CD14-positive monocyte (primary cell): ENCODE measurements at regions not wholly inside any gene's neighbourhood (a gene's known extent, or its start where the extent isn't known, plus 50 kb on each side); places are given as distances from the start of the nearest gene placed in this dataset.
"Not testable (repeated sequence)": the region's sequence is repeated elsewhere in the genome, so short reads cannot be mapped to it uniquely, and the experiment has no call there.

Experiments used
- DNase-seq, 3 donors: peaks; one replicate each; pipeline ENCODE4 v3.0.0-alpha.2; 2011 to 2022
- H2AFZ ChIP-seq: 2 replicates; pipeline ENCODE4 v1.6.0; 2012; ENCODE audit warnings: mild to moderate bottlenecking, low read depth, low read length, inconsistent platforms; ENCODE audit not compliant: insufficient read depth, poor library complexity, severe bottlenecking
- H3K27ac ChIP-seq, 2 donors: 1 replicate in 1 of 2; 2 replicates in 1 of 2; pipeline ENCODE4 v1.5.1; 2012 to 2013; ENCODE audit warnings: low read length in 2 of 2, control low read depth in 1 of 2, inconsistent platforms in 1 of 2, low read depth in 1 of 2, mild to moderate bottlenecking in 1 of 2
- H3K27me3 ChIP-seq, 2 donors: one replicate each; pipeline versions ENCODE4 v1.6.0 to v1.6.1; 2011 to 2013; ENCODE audit warnings: low read length in 2 of 2; ENCODE audit not compliant: control insufficient read depth in 2 of 2, insufficient read depth in 2 of 2
- H3K36me3 ChIP-seq, 2 donors: replicated peaks in 1 of 2; 1 replicate in 1 of 2; 2 replicates in 1 of 2; pipeline versions ENCODE4 v1.5.1 to v1.6.1; 2012 to 2013; ENCODE audit warnings: low read length in 2 of 2, control low read depth in 1 of 2, inconsistent platforms in 1 of 2, mild to moderate bottlenecking in 1 of 2; ENCODE audit not compliant: insufficient read depth in 2 of 2, control insufficient read depth in 1 of 2
- H3K4me1 ChIP-seq, 2 donors: 1 replicate in 1 of 2; 2 replicates in 1 of 2; pipeline versions ENCODE4 v1.5.1 to v1.6.1; 2012 to 2013; ENCODE audit warnings: low read length in 2 of 2, control low read depth in 1 of 2, inconsistent platforms in 1 of 2, mild to moderate bottlenecking in 1 of 2, moderate library complexity in 1 of 2; ENCODE audit not compliant: insufficient read depth in 2 of 2, control insufficient read depth in 1 of 2
- H3K4me2 ChIP-seq: replicated peaks from 2 replicates; pipeline ENCODE3; 2012; ENCODE audit warnings: low read length, moderate library complexity, mild to moderate bottlenecking; ENCODE audit not compliant: poor library complexity, severe bottlenecking; ENCODE audit errors: extremely low read depth
- H3K4me3 ChIP-seq, 3 experiments: fragments of 200-600 bp in 1 of 3; sonication (generic) in 1 of 3; replicated peaks in 1 of 3; 1 replicate in 2 of 3; 2 replicates in 1 of 3; pipeline ENCODE4 v1.5.1; 2011 to 2013; ENCODE audit warnings: low read length in 3 of 3, mild to moderate bottlenecking in 3 of 3, control low read depth in 2 of 3, low read depth in 2 of 3, inconsistent platforms in 1 of 3, moderate library complexity in 1 of 3
- H3K79me2 ChIP-seq: 2 replicates; pipeline ENCODE4 v1.6.0; 2012; ENCODE audit warnings: mild to moderate bottlenecking, control low read depth, inconsistent platforms, low read length, moderate library complexity; ENCODE audit not compliant: insufficient read depth
- H3K9ac ChIP-seq: 2 replicates; pipeline ENCODE4 v1.6.0; 2017; ENCODE audit warnings: low read length, mild to moderate bottlenecking; ENCODE audit not compliant: insufficient read depth, poor library complexity, severe bottlenecking
- H3K9me3 ChIP-seq, 2 donors: replicated peaks in 1 of 2; 1 replicate in 1 of 2; 2 replicates in 1 of 2; pipeline versions ENCODE4 v1.5.1 to v1.6.1; 2012 to 2013; ENCODE audit warnings: low read length in 2 of 2, control low read depth in 1 of 2; ENCODE audit not compliant: control insufficient read depth in 1 of 2, insufficient read depth in 1 of 2
- H4K20me1 ChIP-seq: 2 replicates; pipeline ENCODE4 v1.6.0; 2012; ENCODE audit warnings: mild to moderate bottlenecking, low read length, control low read depth, moderate library complexity; ENCODE audit not compliant: insufficient read depth
- H3K27ac Mint-ChIP-seq, 7 donors: one replicate each; pipeline ENCODE4 v1.8.0; 2020; ENCODE audit warnings: mild to moderate bottlenecking in 7 of 7, mixed read lengths in 7 of 7, moderate library complexity in 6 of 7, inconsistent platforms in 2 of 7
- H3K27me3 Mint-ChIP-seq, 3 donors: one replicate each; pipeline ENCODE4 v1.8.0; 2021 to 2022; ENCODE audit warnings: low read depth in 3 of 3, mild to moderate bottlenecking in 3 of 3, mixed read lengths in 3 of 3, moderate library complexity in 3 of 3, inconsistent platforms in 1 of 3
- H3K36me3 Mint-ChIP-seq, 2 donors: one replicate each; pipeline ENCODE4 v1.8.0; 2020; ENCODE audit warnings: mixed read lengths in 2 of 2, inconsistent platforms in 1 of 2, mild to moderate bottlenecking in 1 of 2
- H3K4me1 Mint-ChIP-seq: one replicate; pipeline ENCODE4 v1.8.0; 2020; ENCODE audit warnings: mild to moderate bottlenecking, mixed read lengths
- H3K4me3 Mint-ChIP-seq, 2 donors: one replicate each; pipeline ENCODE4 v1.8.0; 2020; ENCODE audit warnings: mild to moderate bottlenecking in 2 of 2, mixed read lengths in 2 of 2, moderate library complexity in 1 of 2
- H3K9me3 Mint-ChIP-seq, 7 donors: one replicate each; pipeline ENCODE4 v1.8.0; 2020 to 2022; ENCODE audit warnings: mixed read lengths in 7 of 7, mild to moderate bottlenecking in 6 of 7, moderate library complexity in 6 of 7, inconsistent platforms in 2 of 7
- CTCF ChIP-seq: fragments of 200-600 bp; IDR thresholded peaks from one replicate; pipeline ENCODE4 v1.8.0; 2022; ENCODE audit warnings: antibody characterized with exemption, mild to moderate bottlenecking
- WGBS: methylation state at CpG from one replicate; pipeline ENCODE4 v1.1.5; 2013; ENCODE audit warnings: missing lambda C conversion rate; ENCODE audit not compliant: insufficient coverage; 5-methylcytosine and 5-hydroxymethylcytosine counted together
- intact Hi-C, 2 donors: fragments of 100-400 bp; cut with micrococcal nuclease; formaldehyde crosslinking; loops; one replicate each; pipeline versions ENCODE4 v1.15.0 to v1.15.1; 2023

DNA sequence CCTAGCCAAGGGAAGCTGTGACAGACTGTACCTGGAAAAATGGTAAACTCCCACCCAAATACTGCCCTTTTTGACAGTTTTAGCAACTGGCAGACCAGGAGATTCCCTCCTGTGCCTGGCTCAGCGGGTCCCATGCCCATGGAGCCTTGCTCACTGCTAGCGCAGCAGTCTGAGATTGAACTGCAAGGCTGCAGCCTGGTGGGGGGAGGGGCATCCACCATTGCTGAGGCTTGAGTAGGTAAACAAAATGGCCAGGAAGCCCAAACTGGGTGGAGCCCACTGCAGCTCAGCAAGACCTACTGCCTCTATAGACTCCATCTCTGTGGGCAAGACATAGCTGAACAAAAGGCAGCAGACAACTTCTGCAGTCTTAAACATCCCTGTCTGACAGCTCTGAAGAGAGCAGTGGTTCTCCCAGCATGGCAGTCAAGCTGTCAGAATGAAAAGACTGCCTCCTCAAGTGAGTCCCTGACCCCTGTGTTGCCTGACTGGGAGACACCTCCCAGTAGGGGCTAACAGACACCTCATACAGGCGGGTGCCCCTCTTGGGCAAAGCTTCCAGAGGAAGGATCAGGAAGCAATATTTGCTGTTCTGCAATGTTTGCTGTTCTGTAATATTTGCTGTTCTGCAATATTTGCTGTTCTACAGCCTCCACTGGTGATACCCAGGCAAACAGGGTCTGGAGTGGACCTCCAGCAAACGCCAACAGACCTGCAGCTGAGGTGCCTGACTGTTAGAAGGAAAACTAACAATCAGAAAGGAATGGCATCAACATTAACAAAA, 143.5 kb upstream of the FBXL7 start:
- H3K4me2 ChIP-seq, H3K4me1 Mint-ChIP-seq, H3K27me3 ChIP-seq, H2AFZ ChIP-seq, H3K27ac ChIP-seq, H3K27me3 Mint-ChIP-seq, intact Hi-C loops, H3K9ac ChIP-seq, DNase-seq, H3K4me1 ChIP-seq, H3K4me3 ChIP-seq, H3K79me2 ChIP-seq, H3K36me3 Mint-ChIP-seq, H3K4me3 Mint-ChIP-seq, H4K20me1 ChIP-seq, H3K27ac Mint-ChIP-seq, H3K36me3 ChIP-seq: not testable (repeated sequence)
- 40% methylated on average over 1 of the region's 4 CpGs for WGBS
- peaks cover 8 to 28% (median 17%) of the 10 kb centered on the region in 7 donors for H3K9me3 Mint-ChIP-seq
- H3K9me3 ChIP-seq: peaks cover 11 to 28% of the 10 kb centered on the region in 2 donors

DNA sequence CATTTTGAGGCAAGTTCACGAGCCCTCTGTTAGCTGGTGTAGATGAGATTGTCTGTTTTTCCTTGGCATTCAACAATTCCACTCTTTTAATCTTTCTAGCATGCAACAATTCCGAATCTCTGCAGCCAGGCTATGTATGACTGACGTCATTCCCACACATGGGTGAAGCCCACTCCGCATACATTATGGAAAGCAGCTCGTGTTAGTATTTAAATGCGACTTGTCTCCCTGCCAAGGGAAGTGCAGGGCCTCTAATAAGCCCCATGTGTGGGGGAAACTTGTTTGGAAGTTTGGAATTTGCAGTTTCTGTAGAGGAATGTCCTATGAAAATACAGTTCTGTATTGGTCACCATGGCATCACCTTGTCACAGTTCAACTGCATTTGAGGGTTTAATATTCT, 146.0 kb upstream of the FBXL7 start:
- H3K36me3 Mint-ChIP-seq: no peaks in the 10 kb centered on the region
- no CpG with 5 or more reads among the region's 6 CpGs for whole genome bisulfite sequencing
- Histone ChIP-seq H3K27me3 (no peaks in the 10 kb centered on the region), H3K36me3 (no peaks in the 10 kb centered on the region), H3K9ac (no peak overlapping the region), H3K4me3 (no peak overlapping the region), H3K4me2 (no peak overlapping the region), H3K27ac (no peak overlapping the region), H2AFZ (no peak overlapping the region), H3K9me3 (peaks cover 11 to 28% of the 10 kb centered on the region in 2 donors), H3K79me2 (no peaks in the 10 kb centered on the region), H4K20me1 (no peaks in the 10 kb centered on the region), H3K4me1 (no peaks in the 10 kb centered on the region)
- TF ChIP-seq CTCF: no peak
- DNase-seq: no peak
- H3K27me3 Mint-ChIP-seq: no peaks in the 10 kb centered on the region
- H3K4me1 Mint-ChIP-seq: no peaks in the 10 kb centered on the region
- H3K9me3 Mint-ChIP-seq: peaks cover 7 to 22% (median 17%) of the 10 kb centered on the region in 7 donors
- intact Hi-C loops: no loop called here
- H3K4me3 Mint-ChIP-seq: no peak overlapping the region
- no peak overlapping the region for H3K27ac Mint-ChIP-seq
